Kidney glomerular epithelial cell (primary cell): ENCODE measurements at regions not wholly inside any gene's neighbourhood (a gene's known extent, or its start where the extent isn't known, plus 50 kb on each side); places are given as distances from the start of the nearest gene placed in this dataset.

Source experiments
- DNase-seq: peaks from one replicate; lab custom pipeline; 2025; lab: John Stamatoyannopoulos, UW

GRCh38 chr11:112589155-112589554 is 328.5 kb upstream of the PLET1 start:
- DNase-seq: no peak

GRCh38 chr11:112590764-112591163 is 330.1 kb upstream of the PLET1 start:
- no peak for DNase-seq

- DNase-seq: no peak
Observed at GRCh38 chr11:112593440-112593839, 332.8 kb upstream of the PLET1 start.

GRCh38 chr11:112596324-112596723 is 335.7 kb upstream of the PLET1 start:
- DNase-seq: no peak

GRCh38 chr11:112597286-112597790 is 336.7 kb upstream of the PLET1 start:
- DNase-seq: no peak

- no peak for DNase-seq
Observed at GRCh38 chr11:112599265-112599664, 338.6 kb upstream of the PLET1 start.

- DNase-seq: no peak
Observed at GRCh38 chr11:112599856-112600533, 339.3 kb upstream of the PLET1 start.

- no peak for DNase-seq
Observed at GRCh38 chr11:112605093-112605666, 344.5 kb upstream of the PLET1 start.

GRCh38 chr11:112606656-112607055 is 346.0 kb upstream of the PLET1 start:
- DNase-seq: no peak

- no peak for DNase-seq
Observed at GRCh38 chr11:112608509-112608908, 347.8 kb upstream of the PLET1 start.

- no peak for DNase-seq
Observed at GRCh38 chr11:112610494-112610893, 349.8 kb upstream of the PLET1 start.

- DNase-seq: no peak
Observed at GRCh38 chr11:112610996-112611750, 350.0 kb upstream of the NCAM1 start.

- DNase-seq: no peak
Observed at GRCh38 chr11:112611771-112612170, 349.4 kb upstream of the NCAM1 start.

GRCh38 chr11:112612250-112612849 is 348.9 kb upstream of the NCAM1 start:
- no peak for DNase-seq

GRCh38 chr11:112613051-112613972 is 347.9 kb upstream of the NCAM1 start:
- DNase-seq: peak; percentile 60

GRCh38 chr11:112614605-112615004 is 346.6 kb upstream of the NCAM1 start:
- no peak for DNase-seq

- no peak for DNase-seq
Observed at GRCh38 chr11:112615238-112615637, 346.0 kb upstream of the NCAM1 start.

GRCh38 chr11:112615891-112616290 is 345.3 kb upstream of the NCAM1 start:
- DNase-seq: no peak

GRCh38 chr11:112616327-112617097 is 344.7 kb upstream of the NCAM1 start:
- DNase-seq: no peak

GRCh38 chr11:112617098-112617425 is 344.2 kb upstream of the NCAM1 start:
- DNase-seq: no peak
